HCT116 (cell line): ENCODE measurements at regions not wholly inside any gene's neighbourhood (a gene's known extent, or its start where the extent isn't known, plus 50 kb on each side); places are given as distances from the start of the nearest gene placed in this dataset.

Experiments used
- SRF ChIP-seq: IDR thresholded peaks from 2 replicates; pipeline ENCODE4 v1.6.1; 2012; ENCODE audit warnings: low read depth
- ZBTB33 ChIP-seq: IDR thresholded peaks from 2 replicates; pipeline ENCODE4 v1.6.1; 2011; ENCODE audit warnings: mild to moderate bottlenecking, low read length, moderate library complexity; ENCODE audit not compliant: insufficient replicate concordance; ENCODE audit errors: extremely low read depth

GRCh38 chr2:181787310-181788048, 104.1 kb upstream of the ITPRID2 start:
- TF ChIP-seq SRF (no peak), ZBTB33 (no peak)
